ENCODE measurements at regions not wholly inside any gene's neighbourhood (a gene's known extent, or its start where the extent isn't known, plus 50 kb on each side); places are given as distances from the start of the nearest gene placed in this dataset.
"Not testable (repeated sequence)": the region's sequence is repeated elsewhere in the genome, so short reads cannot be mapped to it uniquely, and the experiment has no call there.

- DNase-seq, result no peak
Measured at GRCh38 chr4:82247629-82248028, 126.2 kb downstream of the HNRNPD start.

GRCh38 chr4:82247171-82247570 lies 126.6 kb downstream of the HNRNPD start:
- no peak for DNase-seq

- DNase-seq, result no peak
Measured at GRCh38 chr4:82241534-82241933, 132.3 kb downstream of the HNRNPD start.

- DNase-seq, result no peak
Measured at GRCh38 chr4:82240410-82240809, 133.4 kb downstream of the HNRNPD start.

- DNase-seq, result not testable (repeated sequence)
Measured at GRCh38 chr4:82237142-82237541, 136.6 kb downstream of the HNRNPD start.

GRCh38 chr4:82235346-82235745 lies 138.4 kb downstream of the HNRNPD start:
- DNase-seq, result no peak

GRCh38 chr4:82232891-82233290 lies 140.9 kb downstream of the HNRNPD start:
- DNase-seq, result no peak

- no peak for DNase-seq
Measured at GRCh38 chr4:82231806-82232205, 142.0 kb downstream of the HNRNPD start.

- DNase-seq, result no peak
Measured at GRCh38 chr4:82230306-82230705, 143.5 kb downstream of the HNRNPD start.

GRCh38 chr4:82225030-82225429 lies 148.8 kb downstream of the HNRNPD start:
- DNase-seq, result no peak

- no peak for DNase-seq
Measured at GRCh38 chr4:82223715-82224114, 150.1 kb downstream of the HNRNPD start.

GRCh38 chr4:82219346-82219745 lies 154.4 kb downstream of the HNRNPD start:
- no peak for DNase-seq

- no peak for DNase-seq
Measured at GRCh38 chr4:82217986-82218715, 155.6 kb downstream of the HNRNPD start.

GRCh38 chr4:82216219-82216618 lies 157.6 kb downstream of the HNRNPD start:
- DNase-seq, result no peak

GRCh38 chr4:82215800-82216199 lies 158.0 kb downstream of the HNRNPD start:
- no peak for DNase-seq

GRCh38 chr4:82215039-82215438 lies 158.8 kb downstream of the HNRNPD start:
- DNase-seq, result no peak

GRCh38 chr4:82213485-82214417 lies 160.0 kb downstream of the HNRNPD start:
- no peak for DNase-seq

GRCh38 chr4:82201805-82202641 lies 171.8 kb downstream of the HNRNPD start:
- DNase-seq, result peak in 1 of 2 donors; percentile 14

GRCh38 chr4:82201303-82201702 lies 172.5 kb downstream of the HNRNPD start:
- DNase-seq, result no peak

GRCh38 chr4:82200046-82200445 lies 173.7 kb downstream of the HNRNPD start:
- no peak for DNase-seq

- DNase-seq, result no peak
Measured at GRCh38 chr4:82194329-82194728, 179.5 kb downstream of the HNRNPD start.

All from right lung (tissue), 2 donors.